MM.1S (cell line): ENCODE measurements at regions not wholly inside any gene's neighbourhood (a gene's known extent, or its start where the extent isn't known, plus 50 kb on each side); places are given as distances from the start of the nearest gene placed in this dataset.

Experiments
- CTCF ChIP-seq: fragments of 300-600 bp; sonication (generic); IDR thresholded peaks from 2 replicates; pipeline ENCODE4 v1.5.1; 2016; ENCODE audit warnings: antibody characterized with exemption, low read length, mixed read lengths
- EZH2phosphoT487 ChIP-seq: fragments of 300-600 bp; sonication (generic); IDR thresholded peaks from 2 replicates; pipeline ENCODE4 v1.6.1; 2018; ENCODE audit warnings: antibody characterized with exemption, low read length

DNA sequence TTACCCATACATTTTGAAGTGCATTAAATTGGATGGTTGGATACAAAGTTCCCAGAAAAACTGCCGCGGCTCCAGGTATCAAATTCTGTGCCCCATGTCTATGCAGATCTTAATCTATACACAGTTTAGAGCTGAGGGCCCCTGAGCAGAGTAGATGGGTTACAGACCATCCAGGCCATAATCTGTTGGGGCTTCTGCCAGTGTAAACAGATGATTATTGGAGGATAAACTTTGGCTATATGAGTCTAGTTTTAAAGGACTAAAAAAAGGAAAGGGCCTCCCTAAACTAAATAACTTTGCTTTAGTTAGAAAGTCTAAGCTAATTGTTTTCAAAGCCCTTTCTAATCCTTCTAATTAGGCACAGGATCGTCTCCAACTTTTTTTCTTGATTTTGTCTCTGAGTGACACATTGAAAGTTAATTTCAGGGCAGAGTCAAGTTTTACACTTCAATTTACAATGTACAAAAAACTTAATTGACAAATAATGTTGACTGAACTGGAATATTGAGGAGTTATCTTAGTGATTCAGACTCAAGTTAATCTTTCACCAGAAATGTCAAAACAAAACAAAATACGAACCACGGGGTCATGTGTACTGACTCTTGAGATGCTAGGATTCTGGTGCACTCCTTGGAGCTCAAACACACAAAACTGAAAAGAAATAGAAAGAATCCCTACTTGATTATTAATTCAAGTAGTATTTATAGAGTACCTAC lies 133.9 kb upstream of the SCAF11 start:
- TF ChIP-seq CTCF: no peak
- TF ChIP-seq EZH2phosphoT487: no peak
